OCI-LY7 (cell line): ENCODE measurements at regions not wholly inside any gene's neighbourhood (a gene's known extent, or its start where the extent isn't known, plus 50 kb on each side); places are given as distances from the start of the nearest gene placed in this dataset.

Source experiments
- BruUV-seq: library from RNA; stranded (reverse); fragments of 400-500 nt; replicated peaks from 2 replicates; lab custom pipeline; 2021; lab: Mats Ljungman, UMichigan
- CTCF ChIA-PET: fragments of 300-600 bp; sonication (Branson Sonifier 250); formaldehyde crosslinking; loops from one replicate; lab custom pipeline; 2022; ENCODE audit warnings: antibody characterized with exemption; ENCODE audit not compliant: unreplicated experiment; lab: Charles Lee
- POLR2A ChIA-PET: fragments of 300-600 bp; sonication (Branson Sonifier 250); formaldehyde crosslinking; loops from one replicate; lab custom pipeline; 2022; ENCODE audit warnings: antibody characterized with exemption; lab: Charles Lee
- DNase-seq: peaks from one replicate; pipeline ENCODE4 v3.0.0-alpha.2; 2015; ENCODE audit warnings: low spot score
- H2AFZ ChIP-seq: fragments of 200-600 bp; sonication (generic), shearing (Covaris generic); 2 replicates; pipeline ENCODE4 v1.6.1; 2014; ENCODE audit warnings: mild to moderate bottlenecking, antibody characterized with exemption, low read length, moderate library complexity
- H3K27ac ChIP-seq: fragments of 200-600 bp; sonication (generic); 2 replicates; pipeline ENCODE4 v1.5.1; 2014; ENCODE audit warnings: mixed run types, low read depth, mild to moderate bottlenecking, moderate library complexity, low read length, inconsistent platforms; ENCODE audit not compliant: poor library complexity, severe bottlenecking
- H3K36me3 ChIP-seq: fragments of 200-600 bp; sonication (generic); 2 replicates; pipeline ENCODE4 v1.6.1; 2014; ENCODE audit warnings: mild to moderate bottlenecking, antibody characterized with exemption, low read length, moderate library complexity, mixed read lengths; ENCODE audit not compliant: insufficient read depth
- H3K4me1 ChIP-seq: fragments of 200-600 bp; sonication (generic); 2 replicates; pipeline ENCODE4 v1.5.1; 2014; ENCODE audit warnings: mild to moderate bottlenecking, low read length; ENCODE audit not compliant: insufficient read depth, poor library complexity, severe bottlenecking
- H3K4me2 ChIP-seq: fragments of 200-600 bp; sonication (generic); 2 replicates; pipeline ENCODE4 v1.6.1; 2014; ENCODE audit warnings: mild to moderate bottlenecking, low read length
- H3K4me3 ChIP-seq: fragments of 200-600 bp; sonication (generic); 2 replicates; pipeline ENCODE4 v1.5.1; 2014; ENCODE audit warnings: mild to moderate bottlenecking, low read depth, low read length; ENCODE audit not compliant: poor library complexity, severe bottlenecking
- H3K79me2 ChIP-seq: fragments of 200-600 bp; sonication (generic); 2 replicates; pipeline ENCODE4 v1.6.1; 2016; ENCODE audit warnings: low read depth, mild to moderate bottlenecking, low read length, moderate library complexity, mixed read lengths; ENCODE audit not compliant: insufficient read depth
- H3K9me2 ChIP-seq: fragments of 200-600 bp; sonication (generic); 2 replicates; pipeline ENCODE4 v1.6.1; 2016; ENCODE audit warnings: mild to moderate bottlenecking, low read length, mixed read lengths; ENCODE audit not compliant: insufficient read depth
- H3K9me3 ChIP-seq: fragments of 200-600 bp; sonication (generic); 2 replicates; pipeline ENCODE4 v1.6.1; 2014; ENCODE audit warnings: mild to moderate bottlenecking, mixed run types, low read length, mixed read lengths
- H4K20me1 ChIP-seq: fragments of 200-600 bp; sonication (generic); 2 replicates; pipeline ENCODE4 v1.6.1; 2014; ENCODE audit warnings: mild to moderate bottlenecking, antibody characterized with exemption, low read length, moderate library complexity, mixed read lengths; ENCODE audit not compliant: insufficient read depth
- CTCF ChIP-seq: fragments of 200-600 bp; sonication (generic); conservative IDR thresholded peaks from 2 replicates; pipeline ENCODE4 v1.5.1; 2014; ENCODE audit warnings: mild to moderate bottlenecking, antibody characterized with exemption, low read length, moderate library complexity, mixed read lengths
- EZH2phosphoT487 ChIP-seq: fragments of 200-600 bp; sonication (generic); IDR thresholded peaks from 2 replicates; pipeline ENCODE4 v1.6.1; 2018; ENCODE audit warnings: low read depth, borderline replicate concordance, mild to moderate bottlenecking, mixed run types, antibody characterized with exemption, low read length, moderate library complexity, mixed read lengths
- intact Hi-C: fragments of 100-400 bp; cut with micrococcal nuclease; formaldehyde crosslinking; loops from one replicate; pipeline ENCODE4 v1.10.0; 2022; ENCODE audit not compliant: unreplicated experiment

GRCh38 chr18:11261486-11261885 is 112.1 kb upstream of the PIEZO2 start:
- no peak overlapping the region for H2AFZ ChIP-seq
- no peak overlapping the region for H3K4me2 ChIP-seq
- BruUV-seq: no TSS peak
- H3K9me2 ChIP-seq: no peaks in the 10 kb centered on the region
- H3K4me1 ChIP-seq: no peaks in the 10 kb centered on the region
- H3K4me3 ChIP-seq: no peak overlapping the region
- H3K27ac ChIP-seq: no peak overlapping the region
- no peaks in the 10 kb centered on the region for H3K79me2 ChIP-seq
- no peaks in the 10 kb centered on the region for H3K9me3 ChIP-seq
- CTCF ChIA-PET: no interaction called here
- no peak for DNase-seq
- no peaks in the 10 kb centered on the region for H4K20me1 ChIP-seq
- POLR2A ChIA-PET: interaction anchor here (0.7 kb wide), 1 partner anchor 75 kb away, joined by 4 read pairs; no protein-coding TSS in a partner anchor
- no peaks in the 10 kb centered on the region for H3K36me3 ChIP-seq
- TF ChIP-seq CTCF (no peak), EZH2phosphoT487 (no peak)
- intact Hi-C loops: no loop called here

- Histone ChIP-seq H3K9me3 (no peaks in the 10 kb centered on the region), H3K4me3 (no peak overlapping the region), H2AFZ (no peak overlapping the region), H4K20me1 (no peaks in the 10 kb centered on the region), H3K79me2 (no peaks in the 10 kb centered on the region), H3K36me3 (no peaks in the 10 kb centered on the region), H3K4me2 (no peak overlapping the region), H3K4me1 (no peaks in the 10 kb centered on the region), H3K9me2 (no peaks in the 10 kb centered on the region), H3K27ac (no peak overlapping the region)
- TF ChIP-seq CTCF (no peak), EZH2phosphoT487 (no peak)
- DNase-seq: no peak
- intact Hi-C loops: no loop called here
- POLR2A ChIA-PET: interaction anchor here (0.7 kb wide), 1 partner anchor 75 kb away, joined by 4 read pairs; no protein-coding TSS in a partner anchor
- no TSS peak for BruUV-seq
- CTCF ChIA-PET: no interaction called here
Measured at GRCh38 chr18:11260961-11261461, 111.6 kb upstream of the PIEZO2 start.

- Histone ChIP-seq H3K9me3 (no peaks in the 10 kb centered on the region), H3K9me2 (no peaks in the 10 kb centered on the region), H3K79me2 (no peaks in the 10 kb centered on the region), H4K20me1 (no peaks in the 10 kb centered on the region), H3K36me3 (no peaks in the 10 kb centered on the region), H3K4me1 (no peaks in the 10 kb centered on the region), H2AFZ (no peak overlapping the region), H3K4me3 (no peak overlapping the region), H3K4me2 (no peak overlapping the region), H3K27ac (no peak overlapping the region)
- ChIA-PET CTCF (no interaction called here), POLR2A (no interaction called here)
- TF ChIP-seq EZH2phosphoT487: no peak
- no peak for TF ChIP-seq CTCF
- no TSS peak for BruUV-seq
- intact Hi-C loops: no loop called here
- no peak for DNase-seq
Measured at GRCh38 chr18:11259469-11260150, 110.2 kb upstream of the PIEZO2 start.
